ENCODE measurements at regions not wholly inside any gene's neighbourhood (a gene's known extent, or its start where the extent isn't known, plus 50 kb on each side); places are given as distances from the start of the nearest gene placed in this dataset.
"Not testable (repeated sequence)": the region's sequence is repeated elsewhere in the genome, so short reads cannot be mapped to it uniquely, and the experiment has no call there.

DNA sequence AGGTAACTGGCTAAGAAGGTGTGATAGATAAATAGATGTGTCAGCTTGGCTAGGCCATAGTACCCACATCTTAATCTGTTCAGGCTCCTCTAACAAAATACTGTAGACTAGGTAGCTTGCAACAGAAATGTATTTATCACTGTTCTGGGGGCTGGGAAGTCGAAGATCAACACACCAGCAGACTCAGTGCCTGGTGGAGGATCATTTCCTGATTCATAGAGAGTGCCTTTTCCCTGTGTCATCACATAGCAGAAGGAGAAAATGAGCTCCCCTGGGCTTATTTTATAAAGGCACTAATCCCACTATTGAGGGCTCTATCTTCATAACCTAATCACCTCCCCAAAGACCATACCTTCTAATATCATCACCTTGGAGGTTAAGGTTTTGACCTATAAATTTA lies 532.7 kb upstream of the OLFM3 start:
- DNase-seq (ENCODE audit: low spot score): no peak

- no peak for DNase-seq (ENCODE audit: low spot score)
These were observed 504.0 kb upstream of the OLFM3 start for GRCh38 chr1:102500758-102501157.

DNA sequence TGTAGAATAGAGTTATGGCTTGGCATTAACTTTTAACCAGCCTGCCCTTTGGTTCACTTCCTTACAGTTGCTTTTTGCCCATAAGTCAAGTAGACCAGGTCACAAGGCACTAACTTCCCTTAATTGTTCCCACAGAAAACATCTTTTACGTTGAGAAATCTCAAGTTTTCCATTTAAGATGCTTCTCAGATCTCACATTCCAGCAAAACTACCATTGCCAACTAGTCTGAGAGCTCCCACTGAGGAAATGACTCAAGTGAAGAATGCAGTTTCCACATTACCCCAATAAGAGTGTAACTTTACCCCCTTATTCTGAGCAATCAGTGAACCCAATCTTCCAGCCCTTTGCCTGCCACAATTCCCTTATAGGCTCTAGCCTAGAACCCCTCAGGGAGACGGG lies 502.2 kb upstream of the OLFM3 start:
- no peak for DNase-seq (ENCODE audit: low spot score)

- DNase-seq (ENCODE audit: low spot score): not testable (repeated sequence)
These were observed 501.1 kb upstream of the OLFM3 start for GRCh38 chr1:102497810-102498209.

DNA sequence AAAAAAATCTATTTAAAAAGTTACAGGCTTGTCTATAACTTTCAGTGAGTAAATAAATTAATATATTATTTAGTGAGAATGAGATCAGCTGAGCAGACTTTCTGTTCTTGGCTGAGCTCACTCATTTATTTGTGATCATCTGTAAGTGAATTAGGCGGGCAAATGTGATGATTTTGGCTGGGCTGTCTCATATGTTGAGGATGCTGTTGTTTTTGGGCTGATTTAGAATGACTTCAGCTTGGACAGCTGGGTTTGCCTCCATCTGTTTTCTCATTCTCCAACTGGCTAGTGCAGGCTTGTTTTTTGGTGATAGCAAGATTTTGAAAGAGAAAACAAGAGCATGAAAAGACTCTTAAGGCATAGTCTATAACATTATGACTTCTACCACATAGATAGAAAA lies 475.8 kb upstream of the OLFM3 start:
- DNase-seq (ENCODE audit: low spot score): no peak

GRCh38 chr1:102470767-102471166 lies 474.0 kb upstream of the OLFM3 start:
- DNase-seq (ENCODE audit: low spot score): no peak

DNA sequence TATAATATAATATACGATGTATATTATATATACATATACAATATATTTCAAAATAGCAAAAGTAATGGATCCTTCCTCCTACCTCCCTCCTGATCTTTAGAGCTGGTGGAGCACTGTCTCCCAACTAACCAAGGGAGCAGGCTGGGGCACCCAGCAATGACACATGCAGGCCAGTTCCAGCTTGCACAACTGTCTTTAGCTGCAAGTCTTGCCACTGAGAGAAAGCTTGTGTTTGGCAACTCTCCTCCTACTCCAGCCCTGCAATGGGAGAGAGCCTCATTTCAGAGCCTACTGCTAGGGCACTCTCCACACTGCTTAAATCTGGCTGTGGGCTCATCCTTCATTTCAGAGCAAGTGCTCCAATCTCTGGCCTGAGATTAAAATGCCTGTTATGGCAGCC lies 469.8 kb upstream of the OLFM3 start:
- no peak for DNase-seq (ENCODE audit: low spot score)

- no peak for DNase-seq (ENCODE audit: low spot score)
These were observed 466.6 kb upstream of the OLFM3 start for GRCh38 chr1:102463328-102463727.

DNA sequence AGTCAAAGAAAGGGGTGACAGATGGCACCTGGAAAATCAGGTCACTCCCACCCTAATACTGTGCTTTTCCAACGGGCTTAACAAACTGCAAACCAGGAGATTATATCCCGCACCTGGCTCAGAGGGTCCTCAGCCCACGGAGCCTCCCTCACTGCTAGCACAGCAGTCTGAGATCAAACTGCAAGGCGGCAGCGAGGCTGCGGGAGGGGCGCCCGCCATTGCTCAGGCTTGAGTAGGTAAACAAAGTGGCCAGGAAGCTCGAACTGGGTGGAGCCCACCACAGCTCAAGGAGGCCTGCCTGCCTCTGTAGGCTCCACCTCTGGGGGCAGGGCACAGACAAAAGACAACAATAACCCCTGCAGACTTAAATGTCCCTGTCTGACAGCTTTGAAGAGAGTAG lies 445.6 kb upstream of the OLFM3 start:
- DNase-seq (ENCODE audit: low spot score): not testable (repeated sequence)

- DNase-seq (ENCODE audit: low spot score): no peak
These were observed 438.8 kb upstream of the OLFM3 start for GRCh38 chr1:102435483-102435882.

GRCh38 chr1:102434421-102434820 lies 437.7 kb upstream of the OLFM3 start:
- peak; percentile 4 for DNase-seq (ENCODE audit: low spot score)

DNA sequence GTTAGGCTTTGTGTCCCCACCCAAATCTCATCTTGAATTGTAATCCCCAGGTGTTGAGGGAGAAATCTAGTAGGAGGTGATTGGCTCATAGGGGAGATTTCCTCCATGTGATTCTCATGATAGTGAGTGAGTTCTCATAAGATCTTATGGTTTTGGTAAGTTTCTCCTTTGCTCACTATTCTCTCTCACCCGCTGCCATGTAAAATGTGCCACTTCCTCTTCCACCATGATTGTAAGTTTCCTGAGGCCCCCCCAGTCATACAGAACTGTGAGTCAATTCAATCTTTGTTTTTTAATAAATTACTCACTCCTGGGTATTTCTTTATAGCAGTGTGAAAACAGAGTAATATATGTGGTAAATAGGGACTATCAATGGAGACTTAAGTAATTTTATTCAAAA lies 434.5 kb upstream of the OLFM3 start:
- DNase-seq (ENCODE audit: low spot score): no peak

DNA sequence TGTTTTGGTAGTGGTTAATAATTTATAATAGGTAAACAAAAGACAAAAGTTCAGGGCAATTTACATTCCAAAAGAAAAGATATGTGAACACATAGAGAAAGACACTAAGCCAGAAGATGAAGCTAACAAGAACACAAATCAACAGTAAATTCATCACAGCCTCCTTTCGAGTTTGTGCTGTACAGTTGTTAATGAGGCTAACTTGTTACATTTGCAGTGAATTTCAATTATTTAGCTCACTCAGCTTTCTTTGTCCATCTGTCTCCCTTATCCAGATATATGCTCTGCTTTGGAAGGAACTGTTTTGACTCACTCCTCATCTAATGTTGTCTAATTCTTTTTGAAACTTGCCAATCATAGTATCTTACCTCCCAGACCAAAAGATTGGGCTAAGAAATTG lies 423.3 kb upstream of the OLFM3 start:
- DNase-seq (ENCODE audit: low spot score): no peak
